ENCODE measurements at regions not wholly inside any gene's neighbourhood (a gene's known extent, or its start where the extent isn't known, plus 50 kb on each side); places are given as distances from the start of the nearest gene placed in this dataset.
"Not testable (repeated sequence)": the region's sequence is repeated elsewhere in the genome, so short reads cannot be mapped to it uniquely, and the experiment has no call there.

GRCh38 chr7:66558201-66558641 lies 70.5 kb upstream of the KCTD7 start:
- DNase-seq (ENCODE audit: low spot score) = no peak
- intact Hi-C loops (cut with micrococcal nuclease) = no loop called here
- no peak overlapping the region for H3K4me3 Mint-ChIP-seq
- H3K36me3 Mint-ChIP-seq (ENCODE audit: low read depth) = peaks cover 9% of the 10 kb centered on the region
- no peak overlapping the region for H3K27ac Mint-ChIP-seq
- no peaks in the 10 kb centered on the region for H3K27me3 Mint-ChIP-seq (ENCODE audit: insufficient read depth)
- H3K4me1 Mint-ChIP-seq (ENCODE audit: low read depth) = no peaks in the 10 kb centered on the region
- H3K9me3 Mint-ChIP-seq = no peaks in the 10 kb centered on the region

DNA sequence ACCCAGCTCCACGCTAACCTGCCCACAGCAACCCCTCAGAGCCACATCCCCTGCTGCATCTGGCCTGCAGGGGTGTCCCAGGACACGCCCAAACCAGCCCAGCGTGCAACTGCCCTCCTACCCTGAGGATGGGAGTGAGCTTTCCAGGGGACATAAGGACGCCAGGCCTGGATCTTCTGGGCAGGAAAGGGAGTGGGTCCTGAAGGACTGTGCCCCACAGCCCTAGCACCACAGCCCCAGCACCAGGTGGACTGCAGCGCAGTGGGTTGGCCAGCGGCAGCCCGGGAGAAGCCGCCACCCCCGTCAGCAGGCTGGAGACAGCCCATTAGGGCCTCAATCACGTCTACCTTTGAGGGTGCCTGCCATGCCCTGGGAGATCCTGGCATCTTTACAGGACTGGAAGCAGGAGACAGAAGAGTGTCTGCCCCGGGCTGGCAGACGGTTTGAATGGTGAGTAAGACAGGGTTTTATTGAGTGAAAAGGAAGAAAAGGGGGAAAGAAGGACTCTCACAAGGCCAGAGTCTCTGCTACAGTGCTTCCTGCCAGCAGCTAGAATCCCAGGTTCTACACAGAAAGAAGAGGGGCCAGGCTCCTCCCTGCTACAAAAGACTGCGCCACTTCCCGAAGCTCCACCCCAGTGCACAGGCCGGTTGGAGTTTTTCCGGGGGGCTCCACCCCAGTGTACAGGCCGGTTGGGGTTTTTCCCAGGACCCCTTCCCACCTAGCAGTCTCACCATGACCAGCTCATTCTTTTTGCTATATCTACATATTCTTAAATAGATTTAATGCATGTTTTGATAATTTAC lies 69.8 kb upstream of the KCTD7 start:
- intact Hi-C loops (cut with micrococcal nuclease) = no loop called here
- no peak for DNase-seq (ENCODE audit: low spot score)
- H3K27me3 Mint-ChIP-seq (ENCODE audit: insufficient read depth) = no peaks in the 10 kb centered on the region
- H3K9me3 Mint-ChIP-seq = no peaks in the 10 kb centered on the region
- no peaks in the 10 kb centered on the region for H3K4me1 Mint-ChIP-seq (ENCODE audit: low read depth)
- H3K27ac Mint-ChIP-seq = no peak overlapping the region
- no peak overlapping the region for H3K4me3 Mint-ChIP-seq
- H3K36me3 Mint-ChIP-seq (ENCODE audit: low read depth) = peaks cover 11% of the 10 kb centered on the region

DNA sequence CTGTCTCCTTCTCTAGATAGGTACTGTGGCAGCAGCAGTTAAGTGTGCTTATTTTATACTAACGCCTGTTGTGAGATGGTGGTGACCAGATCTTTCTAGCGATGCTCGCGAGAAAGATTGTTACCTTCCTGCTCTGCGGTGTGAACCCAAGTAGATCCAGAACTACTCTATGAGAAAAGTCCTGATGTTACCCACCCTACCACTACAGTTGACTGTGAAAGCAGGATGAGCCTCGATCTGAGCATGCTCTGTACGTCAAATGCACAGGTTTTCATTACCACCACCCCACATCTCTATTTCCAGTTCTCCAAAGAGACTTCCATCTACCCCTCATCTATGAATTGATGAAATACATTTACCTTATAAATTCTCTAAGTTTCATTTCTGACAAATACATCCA lies 64.6 kb upstream of the KCTD7 start:
- no peak for DNase-seq (ENCODE audit: low spot score)
- intact Hi-C loops (cut with micrococcal nuclease) = loop anchor here (1.0 kb wide), 1 partner anchor 229 kb away; no protein-coding TSS in a partner anchor
- no peak overlapping the region for H3K27ac Mint-ChIP-seq
- no peaks in the 10 kb centered on the region for H3K9me3 Mint-ChIP-seq
- no peaks in the 10 kb centered on the region for H3K4me1 Mint-ChIP-seq (ENCODE audit: low read depth)
- H3K27me3 Mint-ChIP-seq (ENCODE audit: insufficient read depth) = no peaks in the 10 kb centered on the region
- peaks cover 16% of the 10 kb centered on the region for H3K36me3 Mint-ChIP-seq (ENCODE audit: low read depth)
- H3K4me3 Mint-ChIP-seq = no peak overlapping the region

GRCh38 chr7:66570179-66570578 lies 58.5 kb upstream of the KCTD7 start:
- H3K4me1 Mint-ChIP-seq (ENCODE audit: low read depth); DNase-seq (ENCODE audit: low spot score); H3K27ac Mint-ChIP-seq; intact Hi-C loops (cut with micrococcal nuclease); H3K9me3 Mint-ChIP-seq; H3K4me3 Mint-ChIP-seq; H3K27me3 Mint-ChIP-seq (ENCODE audit: insufficient read depth): not testable (repeated sequence)
- H3K36me3 Mint-ChIP-seq (ENCODE audit: low read depth) = peaks cover 31% of the 10 kb centered on the region

DNA sequence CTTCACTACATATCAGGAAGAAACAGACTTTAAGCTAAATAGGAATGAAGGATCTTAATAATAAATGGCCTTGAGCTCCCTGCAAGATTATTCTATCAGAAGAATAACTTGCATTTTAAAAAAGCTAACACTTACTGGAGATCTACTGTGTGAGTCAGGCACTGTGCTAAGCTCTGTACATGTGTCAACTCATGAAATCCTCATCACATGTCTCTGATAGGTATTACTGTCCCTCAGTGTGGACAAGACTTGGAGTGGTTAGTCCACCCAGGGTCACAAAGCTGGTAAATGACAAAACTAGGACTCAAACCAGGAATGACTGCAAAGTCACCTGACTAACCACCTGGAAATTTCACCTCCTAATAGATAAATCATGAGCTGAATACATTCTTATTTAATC lies 57.1 kb upstream of the KCTD7 start:
- DNase-seq (ENCODE audit: low spot score) = no peak
- H3K36me3 Mint-ChIP-seq (ENCODE audit: low read depth) = peaks cover 32% of the 10 kb centered on the region
- H3K27ac Mint-ChIP-seq = no peak overlapping the region
- peaks cover 12% of the 10 kb centered on the region for H3K4me1 Mint-ChIP-seq (ENCODE audit: low read depth)
- intact Hi-C loops (cut with micrococcal nuclease) = no loop called here
- H3K27me3 Mint-ChIP-seq (ENCODE audit: insufficient read depth) = no peaks in the 10 kb centered on the region
- no peak overlapping the region for H3K4me3 Mint-ChIP-seq
- H3K9me3 Mint-ChIP-seq = no peaks in the 10 kb centered on the region

GRCh38 chr7:66573782-66574495 lies 54.7 kb upstream of the KCTD7 start:
- H3K27me3 Mint-ChIP-seq (ENCODE audit: insufficient read depth); H3K9me3 Mint-ChIP-seq; intact Hi-C loops (cut with micrococcal nuclease); H3K27ac Mint-ChIP-seq; H3K4me3 Mint-ChIP-seq; DNase-seq (ENCODE audit: low spot score): not testable (repeated sequence)
- H3K4me1 Mint-ChIP-seq (ENCODE audit: low read depth) = peaks cover 28% of the 10 kb centered on the region
- peaks cover 38% of the 10 kb centered on the region for H3K36me3 Mint-ChIP-seq (ENCODE audit: low read depth)

GRCh38 chr7:66574768-66575167 lies 53.9 kb upstream of the KCTD7 start:
- Mint-ChIP-seq H3K36me3 (ENCODE audit: low read depth) (peaks cover 38% of the 10 kb centered on the region), H3K4me1 (ENCODE audit: low read depth) (peaks cover 31% of the 10 kb centered on the region)
- H3K9me3 Mint-ChIP-seq; DNase-seq (ENCODE audit: low spot score); H3K4me3 Mint-ChIP-seq; H3K27me3 Mint-ChIP-seq (ENCODE audit: insufficient read depth); intact Hi-C loops (cut with micrococcal nuclease); H3K27ac Mint-ChIP-seq: not testable (repeated sequence)

GRCh38 chr7:66575398-66575797 lies 53.3 kb upstream of the KCTD7 start:
- Mint-ChIP-seq H3K4me1 (ENCODE audit: low read depth) (peaks cover 33% of the 10 kb centered on the region), H3K4me3 (no peak overlapping the region), H3K27me3 (ENCODE audit: insufficient read depth) (no peaks in the 10 kb centered on the region), H3K27ac (no peak overlapping the region), H3K9me3 (no peaks in the 10 kb centered on the region), H3K36me3 (ENCODE audit: low read depth) (peaks cover 38% of the 10 kb centered on the region)
- intact Hi-C loops (cut with micrococcal nuclease) = no loop called here
- no peak for DNase-seq (ENCODE audit: low spot score)

- Mint-ChIP-seq H3K9me3 (no peaks in the 10 kb centered on the region), H3K27me3 (ENCODE audit: insufficient read depth) (no peaks in the 10 kb centered on the region), H3K36me3 (ENCODE audit: low read depth) (peaks cover 38% of the 10 kb centered on the region), H3K4me3 (no peak overlapping the region), H3K4me1 (ENCODE audit: low read depth) (peaks cover 33% of the 10 kb centered on the region), H3K27ac (no peak overlapping the region)
- DNase-seq (ENCODE audit: low spot score) = no peak
- intact Hi-C loops (cut with micrococcal nuclease) = no loop called here
Measured at GRCh38 chr7:66576646-66577045, 52.0 kb upstream of the KCTD7 start.

All from activated T-helper 1 cell treated with anti-CD3 and anti-CD28 coated beads, Interleukin-12 subunit alpha, Interleukin-12 subunit beta, Interleukin-2, Interleukin-4 antibody, amounts not matched to agents 30 ng/mL and 10 ng/mL and 1 ng/mL, durations not matched to agents 14 hours and 24 hours and 36 hours (primary cell).